ENCODE measurements at regions not wholly inside any gene's neighbourhood (a gene's known extent, or its start where the extent isn't known, plus 50 kb on each side); places are given as distances from the start of the nearest gene placed in this dataset.

DNA sequence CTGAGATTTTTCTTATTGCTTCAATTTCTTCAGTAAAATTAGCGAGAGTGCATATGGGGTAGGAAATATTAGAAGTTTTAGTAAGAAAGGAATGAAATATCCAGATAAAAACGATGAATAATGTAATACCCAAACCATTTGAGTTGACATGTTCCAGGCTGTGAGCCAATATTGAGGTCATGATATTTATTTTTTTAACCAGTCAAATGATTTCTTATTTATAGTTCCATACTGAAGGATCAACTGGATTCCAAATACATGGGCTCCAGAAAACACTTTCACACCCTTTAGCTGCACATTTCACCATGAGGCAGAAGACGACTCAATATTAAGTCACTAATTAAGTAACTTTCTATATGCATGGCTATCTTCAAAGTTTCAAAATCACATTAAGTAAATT is 312.5 kb downstream of the PPP1R3A start:
- TF ChIP-seq POLR2AphosphoS5 (IDR thresholded peaks at IDR 0.05), result no peak
- TF ChIP-seq, protein P1, sequence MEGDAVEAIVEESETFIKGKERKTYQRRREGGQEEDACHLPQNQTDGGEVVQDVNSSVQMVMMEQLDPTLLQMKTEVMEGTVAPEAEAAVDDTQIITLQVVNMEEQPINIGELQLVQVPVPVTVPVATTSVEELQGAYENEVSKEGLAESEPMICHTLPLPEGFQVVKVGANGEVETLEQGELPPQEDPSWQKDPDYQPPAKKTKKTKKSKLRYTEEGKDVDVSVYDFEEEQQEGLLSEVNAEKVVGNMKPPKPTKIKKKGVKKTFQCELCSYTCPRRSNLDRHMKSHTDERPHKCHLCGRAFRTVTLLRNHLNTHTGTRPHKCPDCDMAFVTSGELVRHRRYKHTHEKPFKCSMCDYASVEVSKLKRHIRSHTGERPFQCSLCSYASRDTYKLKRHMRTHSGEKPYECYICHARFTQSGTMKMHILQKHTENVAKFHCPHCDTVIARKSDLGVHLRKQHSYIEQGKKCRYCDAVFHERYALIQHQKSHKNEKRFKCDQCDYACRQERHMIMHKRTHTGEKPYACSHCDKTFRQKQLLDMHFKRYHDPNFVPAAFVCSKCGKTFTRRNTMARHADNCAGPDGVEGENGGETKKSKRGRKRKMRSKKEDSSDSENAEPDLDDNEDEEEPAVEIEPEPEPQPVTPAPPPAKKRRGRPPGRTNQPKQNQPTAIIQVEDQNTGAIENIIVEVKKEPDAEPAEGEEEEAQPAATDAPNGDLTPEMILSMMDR (IDR thresholded peaks at IDR 0.05), result no peak

Data from breast epithelium (tissue), 3 donors.